ENCODE measurements at regions not wholly inside any gene's neighbourhood (a gene's known extent, or its start where the extent isn't known, plus 50 kb on each side); places are given as distances from the start of the nearest gene placed in this dataset.

- DNase-seq (ENCODE audit: low read depth), result no peak
These were observed 582.0 kb downstream of the CDH11 start for GRCh38 chr16:64539811-64540371.

DNA sequence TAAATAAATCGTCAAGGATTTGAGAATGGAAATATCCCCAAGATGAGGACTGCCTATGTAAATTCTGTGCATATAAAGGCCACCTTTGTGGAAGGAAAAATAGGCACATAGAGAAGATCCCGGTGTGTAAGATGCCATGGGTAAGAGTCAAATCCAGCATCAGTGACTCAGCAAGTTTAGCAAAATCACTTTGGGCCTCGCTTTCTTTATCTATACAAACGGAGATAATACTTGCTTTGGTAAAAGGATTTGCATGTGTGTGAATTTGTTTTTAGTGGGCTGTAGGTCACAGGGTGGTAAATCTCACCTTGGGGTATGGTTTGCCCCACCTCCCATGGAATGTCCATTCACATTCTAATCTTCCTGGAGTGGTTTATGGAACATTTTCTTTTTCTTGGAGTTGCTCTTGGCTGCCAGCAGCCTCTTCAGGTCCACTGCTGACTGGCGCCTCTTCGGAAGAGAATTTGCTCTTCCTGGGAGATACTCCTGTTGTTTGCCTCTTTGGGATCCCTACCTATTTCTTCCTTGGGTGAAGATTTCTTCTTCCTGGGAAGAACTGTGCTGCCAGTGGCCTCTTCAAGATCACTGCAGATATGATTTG, 587.6 kb downstream of the CDH11 start:
- DNase-seq (ENCODE audit: low read depth), result no peak

GRCh38 chr16:64532691-64533090, 589.2 kb downstream of the CDH11 start:
- DNase-seq (ENCODE audit: low read depth), result no peak

DNA sequence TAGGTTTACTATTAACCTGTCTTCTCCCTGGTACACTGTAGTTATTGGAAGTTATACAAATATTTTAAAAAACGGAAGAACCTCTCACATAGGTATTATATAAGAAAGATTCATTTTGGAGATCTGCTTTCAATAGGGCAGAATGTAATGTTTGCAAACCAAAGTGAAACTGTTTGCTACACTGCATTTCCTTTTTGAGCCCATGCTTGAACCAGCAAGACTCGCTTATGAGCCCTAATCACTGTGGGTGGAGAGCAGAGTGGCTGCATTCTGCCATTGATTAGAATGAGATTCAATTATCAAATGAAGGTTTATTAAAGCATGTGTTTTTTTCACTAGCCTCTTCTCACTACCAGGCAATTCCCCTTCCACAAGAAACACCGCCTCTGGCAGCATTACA, 589.7 kb downstream of the CDH11 start:
- DNase-seq (ENCODE audit: low read depth), result no peak

GRCh38 chr16:64531401-64531800, 590.5 kb downstream of the CDH11 start:
- no peak for DNase-seq (ENCODE audit: low read depth)

DNA sequence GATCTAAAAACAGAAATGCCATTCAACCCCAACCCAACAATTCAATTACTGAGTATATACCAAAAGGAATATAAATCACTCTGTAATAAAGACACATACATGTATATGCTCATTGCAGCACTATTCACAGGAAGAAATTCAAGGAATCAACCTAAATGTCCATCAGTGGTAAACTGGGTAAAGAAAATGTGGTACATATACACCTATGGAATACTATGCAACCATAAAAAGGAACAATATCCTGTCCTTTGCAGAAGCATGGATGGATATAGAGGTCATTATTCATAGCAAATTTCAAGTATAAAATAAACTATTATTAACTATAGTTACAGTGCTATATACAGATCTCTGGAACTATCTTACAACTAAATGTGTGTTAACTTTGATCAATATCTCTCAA, 599.3 kb downstream of the CDH11 start:
- no peak for DNase-seq (ENCODE audit: low read depth)

- DNase-seq (ENCODE audit: low read depth), result no peak
These were observed 608.0 kb downstream of the CDH11 start for GRCh38 chr16:64513871-64514270.

- DNase-seq (ENCODE audit: low read depth), result no peak
These were observed 614.4 kb downstream of the CDH11 start for GRCh38 chr16:64507240-64508024.

DNA sequence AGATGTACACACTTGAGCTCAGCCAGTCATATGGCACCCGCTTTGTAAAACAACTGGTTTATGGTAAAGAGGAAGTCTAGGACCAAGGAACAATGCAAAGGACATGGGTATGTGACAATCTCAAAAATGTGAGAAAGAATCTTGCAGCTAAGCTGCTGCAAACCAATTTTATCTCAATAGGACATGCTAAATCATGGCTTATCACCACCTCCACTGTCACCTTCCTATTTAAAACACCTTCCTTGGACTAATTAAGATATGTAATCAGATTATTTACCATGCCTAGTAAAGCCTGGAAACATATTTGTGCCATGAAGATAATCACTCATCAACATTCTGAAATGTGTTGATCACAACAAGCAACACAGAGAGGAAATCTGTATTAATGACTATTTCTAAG, 622.7 kb downstream of the CDH11 start:
- DNase-seq (ENCODE audit: low read depth), result no peak

- no peak for DNase-seq (ENCODE audit: low read depth)
These were observed 623.5 kb downstream of the CDH11 start for GRCh38 chr16:64498363-64498762.

DNA sequence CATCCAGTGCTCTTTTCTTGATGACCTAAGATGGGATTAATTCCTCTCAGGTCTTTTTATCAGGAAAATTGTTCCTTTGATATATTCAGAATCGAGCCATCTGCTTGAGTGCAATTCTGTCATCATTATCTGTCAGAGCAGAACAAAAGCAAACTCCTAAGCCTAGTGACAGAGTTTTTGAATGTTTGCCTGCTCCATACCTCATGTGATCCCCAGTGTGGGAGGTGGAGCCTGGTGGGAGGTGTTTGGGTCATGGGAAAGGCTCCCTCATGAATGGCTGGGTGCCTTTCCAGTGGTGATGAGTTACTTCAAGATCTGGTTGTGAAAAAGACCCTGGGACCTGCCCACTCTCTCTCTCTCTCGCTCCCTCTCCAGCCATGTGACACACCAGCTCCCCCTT, 628.2 kb downstream of the CDH11 start:
- no peak for DNase-seq (ENCODE audit: low read depth)

DNA sequence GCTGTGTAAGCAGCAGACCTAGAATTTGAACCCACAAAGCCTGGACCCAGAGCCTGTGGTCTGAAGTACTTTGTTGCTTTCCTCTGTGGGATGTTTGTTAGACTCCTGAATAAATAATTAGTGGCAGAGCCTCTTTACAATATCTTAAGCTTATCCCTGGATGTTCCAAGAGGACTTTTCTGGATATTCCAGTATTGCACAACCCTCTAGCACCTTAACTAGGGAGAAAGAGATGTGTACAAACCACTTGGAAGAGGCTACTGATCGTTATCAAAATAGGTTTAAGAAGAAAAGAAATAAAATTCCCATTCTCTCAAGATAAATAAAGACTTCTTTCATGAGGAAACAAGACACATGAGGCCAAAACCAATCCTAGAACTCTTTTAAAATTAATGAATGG, 632.4 kb downstream of the CDH11 start:
- DNase-seq (ENCODE audit: low read depth), result no peak

DNA sequence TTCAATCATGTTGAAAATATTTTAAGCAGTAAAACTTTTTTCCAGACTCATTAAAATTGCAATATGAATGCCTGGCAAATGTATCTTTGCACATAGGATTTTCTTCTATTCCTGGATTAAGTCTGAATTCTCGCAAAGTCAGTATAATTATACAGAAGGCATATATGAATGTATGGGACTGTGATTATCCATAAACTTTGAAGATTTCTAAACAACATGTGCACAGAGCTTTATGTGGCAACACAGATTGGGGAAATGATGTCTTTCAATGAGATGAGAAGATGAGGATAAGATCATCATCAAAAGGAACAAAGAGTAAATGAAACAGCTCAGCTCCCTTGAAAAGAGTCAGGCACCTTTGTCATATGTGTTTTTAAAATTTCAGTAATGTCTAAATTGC, 635.3 kb downstream of the CDH11 start:
- DNase-seq (ENCODE audit: low read depth), result no peak

GRCh38 chr16:64481497-64481896, 640.4 kb downstream of the CDH11 start:
- no peak for DNase-seq (ENCODE audit: low read depth)

GRCh38 chr16:64478252-64478906, 643.5 kb downstream of the CDH11 start:
- peak; percentile 42 for DNase-seq (ENCODE audit: low read depth)

DNA sequence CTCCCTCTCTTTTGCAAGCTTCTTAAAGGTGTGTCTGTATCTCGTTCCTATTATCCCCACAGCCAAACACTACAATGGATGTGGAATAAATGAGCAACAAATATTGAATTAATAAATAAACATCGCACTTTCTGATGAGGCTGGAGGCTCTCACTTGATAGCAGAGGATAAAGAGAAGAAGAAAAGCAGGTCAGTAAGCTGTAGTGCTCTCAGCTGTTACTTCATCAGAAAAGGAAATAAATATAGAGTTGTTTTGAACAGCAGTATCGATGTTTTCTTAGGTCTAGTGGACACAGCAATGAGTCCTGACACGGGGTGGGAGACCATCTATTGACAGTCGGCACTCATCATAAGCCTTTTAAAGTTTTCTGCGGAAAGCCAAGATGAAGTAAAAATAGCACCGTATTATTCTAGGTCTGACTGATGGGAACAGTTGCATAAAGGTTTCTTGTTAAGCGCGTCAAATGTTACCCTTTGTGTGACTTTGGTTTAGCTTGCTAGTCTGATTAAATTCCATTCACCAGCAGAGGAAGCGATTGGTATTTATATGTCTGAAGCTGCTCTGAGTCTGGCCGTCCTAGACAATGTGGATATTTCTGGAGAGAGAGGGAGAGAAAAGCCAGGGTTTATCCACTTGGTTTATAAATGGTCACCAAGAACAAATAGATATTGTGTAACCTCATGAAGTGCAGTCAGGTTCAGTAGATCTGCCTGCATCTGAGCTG, 646.1 kb downstream of the CDH11 start:
- DNase-seq (ENCODE audit: low read depth), result no peak

GRCh38 chr16:64470916-64471315, 650.9 kb downstream of the CDH11 start:
- no peak for DNase-seq (ENCODE audit: low read depth)

- DNase-seq (ENCODE audit: low read depth), result peak; percentile 23
These were observed 651.8 kb downstream of the CDH11 start for GRCh38 chr16:64469906-64470702.

GRCh38 chr16:64469351-64469750, 652.5 kb downstream of the CDH11 start:
- no peak for DNase-seq (ENCODE audit: low read depth)

DNA sequence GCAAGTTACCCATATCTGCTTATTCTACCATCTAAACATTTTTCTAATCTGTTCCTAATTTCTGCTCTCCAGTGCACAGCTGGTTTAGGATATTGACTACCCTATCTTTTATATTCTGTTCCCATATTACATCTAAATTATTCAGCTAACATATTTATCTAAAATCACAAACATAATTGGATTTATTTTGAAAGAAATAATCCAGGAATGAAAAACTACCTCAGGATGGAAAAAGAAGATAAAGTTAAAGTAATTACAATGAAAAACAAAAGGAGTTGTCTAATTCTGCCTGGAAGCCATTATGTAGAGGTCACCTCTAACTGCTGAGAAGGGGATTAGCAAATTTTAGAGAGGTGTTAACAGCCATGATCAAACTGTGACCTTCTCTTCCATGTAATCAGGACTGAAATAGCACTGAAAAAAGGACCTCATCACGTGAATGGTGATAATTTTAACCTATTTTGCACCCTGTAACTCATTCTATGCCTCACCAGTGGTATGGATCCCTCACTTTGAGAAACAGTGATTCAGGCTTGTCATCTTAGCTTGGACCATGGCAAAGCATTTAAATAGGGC, 653.3 kb downstream of the CDH11 start:
- no peak for DNase-seq (ENCODE audit: low read depth)

DNA sequence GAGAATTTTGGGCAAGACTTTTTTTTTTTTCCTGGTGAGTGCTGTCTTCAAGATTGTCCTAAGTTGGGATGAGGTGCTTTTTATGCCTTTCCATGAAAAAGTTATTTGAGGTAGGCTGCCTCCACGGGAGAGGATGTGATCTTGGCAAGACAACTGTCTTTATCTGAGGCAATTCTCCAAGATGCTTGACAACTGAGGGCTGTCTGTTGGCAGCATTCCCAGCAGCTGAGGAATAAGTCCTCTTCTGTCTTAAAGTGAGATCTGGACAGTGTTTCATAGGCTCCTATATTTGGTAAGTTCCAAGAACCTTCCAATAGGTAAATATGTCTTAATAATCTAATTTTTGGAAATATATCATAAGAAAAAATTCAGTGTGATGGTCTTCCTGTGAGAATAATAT, 662.0 kb downstream of the CDH11 start:
- DNase-seq (ENCODE audit: low read depth), result peak; percentile 22
